Panc1 (cell line): ENCODE measurements at regions not wholly inside any gene's neighbourhood (a gene's known extent, or its start where the extent isn't known, plus 50 kb on each side); places are given as distances from the start of the nearest gene placed in this dataset.

Source experiments
- CTCF ChIP-seq: fragments of 450-650 bp; IDR thresholded peaks from 2 replicates; pipeline ENCODE4 v1.5.1; 2017; ENCODE audit warnings: mild to moderate bottlenecking
- POLR2AphosphoS5 ChIP-seq: IDR thresholded peaks from 2 replicates; pipeline ENCODE4 v1.6.1; 2012; ENCODE audit warnings: mild to moderate bottlenecking, low read depth, low read length, moderate library complexity
- REST ChIP-seq, 2 experiments: IDR thresholded peaks; 2 replicates each; pipeline ENCODE4 v1.6.1; 2011 to 2012; ENCODE audit warnings: low read depth in 2 of 2, control low read depth in 1 of 2, low read length in 1 of 2, mild to moderate bottlenecking in 1 of 2, moderate library complexity in 1 of 2; ENCODE audit not compliant: insufficient read depth in 1 of 2
- SIN3A ChIP-seq: IDR thresholded peaks from 2 replicates; pipeline ENCODE4 v1.6.1; 2012; ENCODE audit warnings: low read depth, mild to moderate bottlenecking, low read length, moderate library complexity, borderline replicate concordance; ENCODE audit not compliant: insufficient read depth
- TCF7L2 ChIP-seq: IDR thresholded peaks from 2 replicates; pipeline ENCODE4 v1.6.1; 2011; ENCODE audit warnings: mild to moderate bottlenecking, low read depth, low read length, inconsistent platforms

GRCh38 chr1:219701476-219701875 is 88.6 kb upstream of the ZC3H11B start:
- TF ChIP-seq POLR2AphosphoS5 = no peak
- TF ChIP-seq CTCF = no peak
- no peak for TF ChIP-seq REST (IDR thresholded peaks at IDR 0.05; ENCODE audit: insufficient read depth in 1 of 2, low read depth in 2 of 2, low read length in 1 of 2)
- no peak for TF ChIP-seq SIN3A
- no peak for TF ChIP-seq TCF7L2
